Hematopoietic multipotent progenitor cell treated with erythropoietin and hydrocortisone succinate and interleukin-3 and kit ligand, for 6 days (in vitro differentiated cells): ENCODE measurements at regions not wholly inside any gene's neighbourhood (a gene's known extent, or its start where the extent isn't known, plus 50 kb on each side); places are given as distances from the start of the nearest gene placed in this dataset.
"Not testable (repeated sequence)": the region's sequence is repeated elsewhere in the genome, so short reads cannot be mapped to it uniquely, and the experiment has no call there.

Source experiments
- DNase-seq: peaks from one replicate; pipeline ENCODE4 v3.0.0-alpha.2; 2015

- no peak for DNase-seq
Measured at GRCh38 chr2:185274718-185275484, 463.7 kb upstream of the FSIP2 start.

DNA sequence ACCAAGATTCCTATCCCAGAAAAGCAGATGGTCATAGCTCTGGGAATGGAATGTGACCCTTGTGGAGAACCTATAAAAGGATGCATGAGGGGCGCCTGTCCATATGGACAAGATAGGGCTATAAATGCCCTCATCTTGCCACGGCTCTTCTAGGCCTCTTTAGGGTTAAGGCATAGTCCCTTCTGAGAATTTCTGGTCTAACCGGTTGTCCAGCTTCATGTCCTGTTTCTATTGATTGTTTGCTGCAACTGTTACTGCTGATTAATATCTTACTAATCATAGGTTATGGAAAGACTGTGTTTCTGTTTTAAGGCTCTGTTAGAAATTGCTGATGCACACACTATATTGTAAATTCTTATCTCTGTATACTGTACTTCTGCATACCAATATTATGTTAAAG is 462.6 kb upstream of the FSIP2 start:
- not testable (repeated sequence) for DNase-seq

DNA sequence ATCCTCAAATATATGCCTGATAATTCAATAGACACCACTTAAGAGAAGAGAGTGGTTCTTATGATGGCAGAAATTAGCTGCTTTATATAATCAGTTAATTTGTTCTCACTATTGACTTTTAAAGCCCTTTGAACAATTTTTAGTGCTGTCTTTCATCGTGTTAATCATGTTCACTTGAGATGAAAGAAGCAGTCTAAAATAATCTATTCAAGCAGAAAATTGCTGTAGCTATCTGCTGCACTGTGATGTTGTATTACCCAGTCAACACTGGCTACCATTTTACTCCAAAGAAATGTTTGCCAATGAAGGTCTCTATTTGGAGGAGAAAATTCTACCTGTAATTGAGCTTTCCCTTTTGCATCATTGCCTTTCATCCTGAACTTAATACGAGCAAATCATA is 459.8 kb upstream of the FSIP2 start:
- DNase-seq: no peak

DNA sequence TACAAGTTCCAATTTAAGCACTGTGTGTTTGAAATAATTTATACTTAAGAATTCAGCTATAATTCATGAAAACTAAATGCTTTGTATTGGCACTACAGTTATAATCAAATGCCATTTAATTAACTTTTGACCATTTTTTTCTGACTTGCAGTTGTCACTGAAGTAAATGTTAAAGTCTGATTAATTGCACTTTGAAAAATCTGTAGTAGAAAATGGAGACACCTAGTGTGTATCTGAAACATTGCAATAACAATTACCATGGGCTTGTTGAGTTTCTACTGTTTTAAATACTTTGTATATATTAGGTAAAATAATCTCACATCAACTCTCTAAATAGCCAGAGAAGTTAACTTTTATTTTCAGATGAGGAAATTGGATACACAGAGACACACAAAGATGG is 458.6 kb upstream of the FSIP2 start:
- peak; percentile 47 for DNase-seq

GRCh38 chr2:185284696-185285095 is 453.9 kb upstream of the FSIP2 start:
- DNase-seq: no peak

DNA sequence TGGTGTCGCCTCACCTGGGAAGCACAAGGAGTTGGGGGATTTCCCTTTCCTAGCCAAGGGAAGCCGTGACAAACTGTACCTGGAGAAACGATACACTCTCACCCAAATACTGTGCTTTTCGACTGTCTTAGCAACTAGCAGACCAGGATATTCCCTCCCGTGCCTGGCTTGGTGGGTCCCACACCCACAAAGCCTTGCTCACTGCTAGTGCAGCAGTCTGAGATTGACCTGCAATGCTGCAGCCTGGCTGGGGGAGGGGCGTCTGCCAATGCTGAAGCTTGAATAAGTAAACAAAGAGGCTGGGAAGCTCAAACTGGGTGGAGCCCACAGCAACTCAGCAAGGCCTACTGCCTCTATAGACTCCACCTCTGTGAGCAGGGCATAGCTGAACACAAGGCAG is 448.6 kb upstream of the FSIP2 start:
- not testable (repeated sequence) for DNase-seq

- DNase-seq: peak; percentile 70
Measured at GRCh38 chr2:185291035-185291647, 447.5 kb upstream of the FSIP2 start.

DNA sequence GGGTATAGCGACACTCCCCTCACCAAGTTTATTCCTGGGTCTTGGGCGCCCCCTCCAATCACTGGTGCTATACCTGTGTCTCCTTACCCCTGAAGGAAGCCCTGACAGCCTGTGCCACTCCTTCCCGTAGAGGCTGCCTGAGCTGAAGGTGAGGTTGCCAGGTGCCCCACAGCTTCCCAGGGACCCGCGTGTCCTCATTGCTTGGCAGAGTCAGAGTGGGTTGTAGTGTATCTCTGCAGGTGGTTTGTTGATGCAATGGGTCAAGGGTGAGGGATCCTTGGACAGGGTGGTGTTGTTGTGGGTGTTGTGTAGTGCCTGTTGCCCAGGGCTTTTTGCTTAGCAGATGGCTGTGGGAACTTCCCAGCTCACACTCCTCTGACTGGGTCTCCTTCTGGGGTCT is 438.7 kb upstream of the FSIP2 start:
- no peak for DNase-seq

DNA sequence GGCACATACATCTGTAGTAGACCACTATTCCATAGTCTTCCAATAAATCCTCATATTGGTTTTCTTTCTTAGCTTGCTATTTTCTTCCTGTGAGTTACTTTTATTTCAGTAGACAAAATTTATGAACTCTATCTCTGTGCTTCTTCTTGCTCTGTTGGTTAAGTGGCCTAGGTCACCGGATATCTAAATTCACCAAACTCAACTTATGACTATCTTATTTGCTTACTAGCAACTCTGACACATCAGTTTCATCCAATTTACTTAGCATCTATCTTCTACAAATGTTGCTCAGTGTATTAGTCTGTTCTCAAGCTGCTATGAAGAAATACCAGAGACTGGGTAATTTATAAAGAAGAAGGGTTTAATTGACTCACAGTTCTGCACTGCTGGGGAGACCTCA is 432.5 kb upstream of the FSIP2 start:
- DNase-seq: no peak

GRCh38 chr2:185316383-185316782 is 422.2 kb upstream of the FSIP2 start:
- peak; percentile 17 for DNase-seq

GRCh38 chr2:185318271-185318724 is 420.3 kb upstream of the FSIP2 start:
- no peak for DNase-seq

GRCh38 chr2:185335879-185336278 is 402.7 kb upstream of the FSIP2 start:
- no peak for DNase-seq

GRCh38 chr2:185337033-185337432 is 401.6 kb upstream of the FSIP2 start:
- no peak for DNase-seq

- DNase-seq: no peak
Measured at GRCh38 chr2:185338104-185338503, 400.5 kb upstream of the FSIP2 start.

- no peak for DNase-seq
Measured at GRCh38 chr2:185347445-185347844, 391.2 kb upstream of the FSIP2 start.

DNA sequence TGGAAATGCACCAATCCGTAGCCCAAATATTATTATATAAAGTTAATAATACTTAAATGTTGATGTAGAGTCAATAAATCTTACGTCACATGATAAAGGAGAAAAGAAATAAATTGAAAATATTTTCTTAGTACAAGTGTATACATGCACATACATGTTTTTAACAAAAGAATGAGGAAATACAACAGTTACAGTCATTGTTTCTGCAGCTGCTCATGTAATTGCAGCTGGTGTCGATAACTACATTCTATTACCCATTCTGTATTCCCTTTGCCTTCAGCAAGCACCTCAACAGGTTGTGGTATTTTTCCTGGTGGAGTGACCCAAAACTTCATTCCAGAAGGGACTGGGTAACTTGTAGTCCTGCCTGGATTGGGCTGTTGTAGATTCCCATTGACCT is 377.8 kb upstream of the FSIP2 start:
- no peak for DNase-seq

DNA sequence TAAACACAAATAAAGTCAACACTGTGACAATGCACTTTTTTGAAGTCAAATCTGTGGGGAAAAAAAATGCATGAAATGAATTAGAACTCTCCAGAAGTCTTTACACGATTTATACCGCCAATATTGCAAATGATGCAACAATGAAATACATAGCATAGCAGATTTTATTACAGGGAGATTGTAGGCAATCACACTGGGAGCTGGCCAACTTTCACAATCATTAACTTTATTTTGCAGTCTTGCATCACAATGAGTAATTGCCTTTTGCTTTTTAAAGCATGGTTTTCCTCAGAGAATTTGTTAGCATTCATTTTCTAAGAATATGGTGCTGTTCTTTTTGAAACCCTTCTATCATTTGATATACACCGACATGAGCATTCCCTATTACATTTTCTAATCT is 366.4 kb upstream of the FSIP2 start:
- DNase-seq: no peak

GRCh38 chr2:185373229-185373628 is 365.4 kb upstream of the FSIP2 start:
- DNase-seq: no peak

DNA sequence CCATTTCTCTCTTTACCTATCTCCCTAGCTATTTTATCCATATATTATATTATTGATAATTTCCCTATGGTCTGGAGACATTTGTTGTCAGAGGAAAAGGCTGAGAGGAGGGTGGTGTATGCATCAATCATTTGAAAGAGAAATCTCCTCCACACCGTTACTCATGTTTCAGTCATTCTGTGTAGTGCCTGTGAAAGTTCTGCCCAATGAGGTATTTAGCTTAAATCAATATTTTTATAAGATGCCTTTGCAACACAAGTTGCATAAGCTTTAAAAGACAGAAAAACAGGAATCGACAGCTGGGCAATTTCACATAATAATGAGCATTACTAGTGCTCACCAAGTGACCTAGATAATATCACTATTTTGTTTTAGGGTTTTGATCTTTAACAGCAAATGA is 363.7 kb upstream of the FSIP2 start:
- no peak for DNase-seq

GRCh38 chr2:185375731-185376130 is 362.9 kb upstream of the FSIP2 start:
- no peak for DNase-seq

GRCh38 chr2:185381631-185382030 is 357.0 kb upstream of the FSIP2 start:
- no peak for DNase-seq

GRCh38 chr2:185384822-185385560 is 353.6 kb upstream of the FSIP2 start:
- no peak for DNase-seq

- DNase-seq: no peak
Measured at GRCh38 chr2:185388226-185388625, 350.4 kb upstream of the FSIP2 start.

GRCh38 chr2:185391543-185391942 is 347.1 kb upstream of the FSIP2 start:
- no peak for DNase-seq
